ENCODE measurements at regions not wholly inside any gene's neighbourhood (a gene's known extent, or its start where the extent isn't known, plus 50 kb on each side); places are given as distances from the start of the nearest gene placed in this dataset.

GRCh38 chr3:150309557-150309956 lies 98.5 kb upstream of the TSC22D2 start:
- 95% methylated on average over 3 of the region's 3 CpGs for WGBS
- Histone ChIP-seq H3K27me3 (replicated peaks; ENCODE audit: insufficient read depth) (no peaks in the 10 kb centered on the region), H3K9me3 (no peaks in the 10 kb centered on the region), H3K4me3 (no peak overlapping the region), H3K4me1 (replicated peaks) (no peaks in the 10 kb centered on the region), H3K27ac (no peak overlapping the region), H3K36me3 (no peaks in the 10 kb centered on the region)
- intact Hi-C loops (cut with DNase I), result no loop called here
- TF ChIP-seq POLR2A (IDR thresholded peaks at IDR 0.05) (no peak), POLR2AphosphoS5 (IDR thresholded peaks at IDR 0.05) (no peak), CTCF (IDR thresholded peaks at IDR 0.05) (no peak)
- no peak for DNase-seq (ENCODE audit: low spot score)

DNA sequence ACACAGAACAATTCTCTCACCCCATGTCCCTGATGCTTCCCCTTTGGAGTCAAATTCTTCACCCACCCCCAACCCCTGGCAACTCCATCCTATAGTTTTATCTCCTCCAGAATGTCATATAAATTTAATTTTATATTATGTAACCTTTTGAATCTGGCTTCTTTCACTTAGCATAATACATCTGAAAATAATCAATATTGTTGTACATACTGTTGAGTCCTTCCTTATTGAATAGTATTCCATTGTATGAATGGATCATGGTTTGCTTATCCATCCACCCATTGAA lies 98.9 kb upstream of the TSC22D2 start:
- H3K27me3 ChIP-seq (replicated peaks; ENCODE audit: insufficient read depth), result no peaks in the 10 kb centered on the region
- no peak for TF ChIP-seq POLR2A (IDR thresholded peaks at IDR 0.05)
- no peak for TF ChIP-seq CTCF (IDR thresholded peaks at IDR 0.05)
- TF ChIP-seq POLR2AphosphoS5 (IDR thresholded peaks at IDR 0.05), result no peak
- intact Hi-C loops (cut with DNase I), result no loop called here

GRCh38 chr3:150308481-150309256 lies 99.4 kb upstream of the TSC22D2 start:
- WGBS, result 89% methylated on average over 12 of the region's 12 CpGs
- Histone ChIP-seq H3K9me3 (no peaks in the 10 kb centered on the region), H3K27me3 (replicated peaks; ENCODE audit: insufficient read depth) (no peaks in the 10 kb centered on the region), H3K36me3 (no peaks in the 10 kb centered on the region), H3K4me3 (no peak overlapping the region), H3K4me1 (replicated peaks) (no peaks in the 10 kb centered on the region), H3K27ac (no peak overlapping the region)
- no peak for DNase-seq (ENCODE audit: low spot score)
- TF ChIP-seq POLR2A (IDR thresholded peaks at IDR 0.05) (no peak), POLR2AphosphoS5 (IDR thresholded peaks at IDR 0.05) (no peak), CTCF (IDR thresholded peaks at IDR 0.05) (no peak)
- intact Hi-C loops (cut with DNase I), result no loop called here

More for the DNA sequence above, 98.9 kb upstream of the TSC22D2 start:
- Histone ChIP-seq H3K4me3 (no peak overlapping the region), H3K36me3 (no peaks in the 10 kb centered on the region), H3K4me1 (replicated peaks) (no peaks in the 10 kb centered on the region), H3K27ac (no peak overlapping the region), H3K9me3 (no peaks in the 10 kb centered on the region)
- no peak for DNase-seq (ENCODE audit: low spot score)

- no peaks in the 10 kb centered on the region for H3K36me3 ChIP-seq
- H3K4me3 ChIP-seq, result no peak overlapping the region
- TF ChIP-seq CTCF (IDR thresholded peaks at IDR 0.05), result no peak
- no peak for TF ChIP-seq POLR2AphosphoS5 (IDR thresholded peaks at IDR 0.05)
- TF ChIP-seq POLR2A (IDR thresholded peaks at IDR 0.05), result no peak
- no peaks in the 10 kb centered on the region for H3K4me1 ChIP-seq (replicated peaks)
- H3K9me3 ChIP-seq, result no peaks in the 10 kb centered on the region
- WGBS, result 92% methylated on average over 4 of the region's 4 CpGs
- H3K27ac ChIP-seq, result no peak overlapping the region
- no peaks in the 10 kb centered on the region for H3K27me3 ChIP-seq (replicated peaks; ENCODE audit: insufficient read depth)
- intact Hi-C loops (cut with DNase I), result no loop called here
- no peak for DNase-seq (ENCODE audit: low spot score)
These were observed 100.1 kb upstream of the TSC22D2 start for GRCh38 chr3:150308037-150308319.

GRCh38 chr3:150307311-150308036 lies 100.6 kb upstream of the TSC22D2 start:
- 72% methylated on average over 6 of the region's 6 CpGs for WGBS
- intact Hi-C loops (cut with DNase I), result no loop called here
- H3K4me1 ChIP-seq (replicated peaks), result no peaks in the 10 kb centered on the region
- H3K4me3 ChIP-seq, result no peak overlapping the region
- no peak overlapping the region for H3K27ac ChIP-seq
- H3K36me3 ChIP-seq, result no peaks in the 10 kb centered on the region
- TF ChIP-seq POLR2AphosphoS5 (IDR thresholded peaks at IDR 0.05) (no peak), POLR2A (IDR thresholded peaks at IDR 0.05) (no peak), CTCF (IDR thresholded peaks at IDR 0.05) (no peak)
- no peak for DNase-seq (ENCODE audit: low spot score)
- H3K9me3 ChIP-seq, result no peaks in the 10 kb centered on the region
- H3K27me3 ChIP-seq (replicated peaks; ENCODE audit: insufficient read depth), result no peaks in the 10 kb centered on the region
